ENCODE measurements at regions not wholly inside any gene's neighbourhood (a gene's known extent, or its start where the extent isn't known, plus 50 kb on each side); places are given as distances from the start of the nearest gene placed in this dataset.

GRCh38 chr15:30783019-30783418, 120.7 kb upstream of the FAN1 start:
- no peak for TF ChIP-seq POLR2A (IDR thresholded peaks at IDR 0.05; ENCODE audit: low read length)
- TF ChIP-seq GATA1 (IDR thresholded peaks at IDR 0.05; ENCODE audit: low read depth, low read length): no peak
